ENCODE measurements at regions not wholly inside any gene's neighbourhood (a gene's known extent, or its start where the extent isn't known, plus 50 kb on each side); places are given as distances from the start of the nearest gene placed in this dataset.

DNA sequence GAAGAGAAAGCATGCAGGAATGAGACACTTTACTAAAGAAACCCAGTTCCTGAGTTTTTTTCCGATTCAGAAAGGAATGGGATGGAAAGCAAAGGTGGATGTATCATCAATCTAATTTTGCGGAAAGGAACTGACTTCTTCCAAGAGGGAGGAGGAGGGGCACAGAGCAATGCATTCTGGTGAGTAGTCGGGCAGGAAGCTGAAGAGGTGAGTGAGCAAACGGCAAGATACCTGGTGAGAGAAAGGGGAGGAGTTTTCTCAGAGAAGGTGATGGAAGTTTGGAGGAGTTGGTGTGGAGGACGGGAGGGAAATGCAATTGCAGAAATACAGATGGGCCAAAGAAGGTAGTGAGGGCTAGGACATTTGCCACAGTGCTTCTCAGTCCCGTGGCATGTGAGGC is 713.2 kb downstream of the KCNJ2 start:
- ChIA-PET POLR2A (ENCODE audit: unreplicated experiment) (no interaction called here), CTCF (no interaction called here)
- Histone ChIP-seq H3K79me2 (ENCODE audit: low read length) (no peaks in the 10 kb centered on the region), H3K9me3 (ENCODE audit: low read length) (no peaks in the 10 kb centered on the region), H3K9me2 (replicated peaks; ENCODE audit: low read length) (no peaks in the 10 kb centered on the region), H3F3A (ENCODE audit: low read length, unreplicated experiment) (no peaks in the 10 kb centered on the region), H3K4me3 (ENCODE audit: low read length) (no peak overlapping the region), H3K4me1 (ENCODE audit: insufficient read depth, low read length) (no peaks in the 10 kb centered on the region), H3K27me3 (ENCODE audit: low read length) (peaks cover 24% of the 10 kb centered on the region), H3K27ac (ENCODE audit: low read length) (no peak overlapping the region), H4K20me1 (ENCODE audit: low read length) (no peaks in the 10 kb centered on the region), H3K36me3 (ENCODE audit: low read depth, low read length) (no peaks in the 10 kb centered on the region), H3K9ac (ENCODE audit: low read length) (no peak overlapping the region), H3K4me2 (ENCODE audit: low read length) (no peak overlapping the region), H2AFZ (ENCODE audit: low read length) (peak overlapping the region; percentile 13; the same call in 1 of the 2 replicates)
- ATAC-seq (no peak), DNase-seq (no peak)
- TF ChIP-seq EZH2 (IDR thresholded peaks at IDR 0.05; ENCODE audit: low read length, unreplicated experiment) = no peak
- TF ChIP-seq EZH2phosphoT487 (IDR thresholded peaks at IDR 0.05; ENCODE audit: borderline replicate concordance, low read length) = no peak
- TF ChIP-seq, protein P1, sequence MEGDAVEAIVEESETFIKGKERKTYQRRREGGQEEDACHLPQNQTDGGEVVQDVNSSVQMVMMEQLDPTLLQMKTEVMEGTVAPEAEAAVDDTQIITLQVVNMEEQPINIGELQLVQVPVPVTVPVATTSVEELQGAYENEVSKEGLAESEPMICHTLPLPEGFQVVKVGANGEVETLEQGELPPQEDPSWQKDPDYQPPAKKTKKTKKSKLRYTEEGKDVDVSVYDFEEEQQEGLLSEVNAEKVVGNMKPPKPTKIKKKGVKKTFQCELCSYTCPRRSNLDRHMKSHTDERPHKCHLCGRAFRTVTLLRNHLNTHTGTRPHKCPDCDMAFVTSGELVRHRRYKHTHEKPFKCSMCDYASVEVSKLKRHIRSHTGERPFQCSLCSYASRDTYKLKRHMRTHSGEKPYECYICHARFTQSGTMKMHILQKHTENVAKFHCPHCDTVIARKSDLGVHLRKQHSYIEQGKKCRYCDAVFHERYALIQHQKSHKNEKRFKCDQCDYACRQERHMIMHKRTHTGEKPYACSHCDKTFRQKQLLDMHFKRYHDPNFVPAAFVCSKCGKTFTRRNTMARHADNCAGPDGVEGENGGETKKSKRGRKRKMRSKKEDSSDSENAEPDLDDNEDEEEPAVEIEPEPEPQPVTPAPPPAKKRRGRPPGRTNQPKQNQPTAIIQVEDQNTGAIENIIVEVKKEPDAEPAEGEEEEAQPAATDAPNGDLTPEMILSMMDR (conservative IDR thresholded peaks at IDR 0.05; ENCODE audit: low read depth, low read length) = no peak
- BruUV-seq (replicated peaks) = no TSS peak
- intact Hi-C loops (cut with micrococcal nuclease) = no loop called here

DNA sequence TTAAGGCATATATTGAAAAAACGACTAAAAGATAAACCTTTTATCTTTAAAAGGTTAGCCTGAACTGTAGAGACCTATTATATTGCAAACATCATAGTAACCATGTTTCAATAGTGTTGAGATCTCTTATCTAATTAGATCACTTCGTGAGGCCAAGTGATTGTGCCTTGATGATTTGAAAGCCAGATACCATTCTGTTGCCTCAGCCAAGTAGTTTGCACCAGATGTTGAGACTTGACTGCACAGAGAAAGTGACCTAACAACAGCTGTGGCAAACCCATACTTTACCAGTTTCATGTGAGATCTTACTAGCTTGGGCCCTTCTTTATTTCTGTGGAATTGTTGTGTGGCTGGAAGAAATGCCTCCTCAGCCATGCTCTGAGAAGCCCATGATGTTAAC is 717.3 kb downstream of the KCNJ2 start:
- ATAC-seq = no peak
- Histone ChIP-seq H2AFZ (ENCODE audit: low read length) (no peak overlapping the region), H3K9ac (ENCODE audit: low read length) (no peak overlapping the region), H3K4me2 (ENCODE audit: low read length) (no peak overlapping the region), H3K36me3 (ENCODE audit: low read depth, low read length) (no peaks in the 10 kb centered on the region), H3K4me3 (ENCODE audit: low read length) (no peak overlapping the region), H3K9me3 (ENCODE audit: low read length) (no peaks in the 10 kb centered on the region), H3K27ac (ENCODE audit: low read length) (no peak overlapping the region), H3K9me2 (replicated peaks; ENCODE audit: low read length) (no peaks in the 10 kb centered on the region), H3K4me1 (ENCODE audit: insufficient read depth, low read length) (no peaks in the 10 kb centered on the region), H3K79me2 (ENCODE audit: low read length) (no peaks in the 10 kb centered on the region), H3K27me3 (ENCODE audit: low read length) (peaks cover 24% of the 10 kb centered on the region; the same call in 1 of the 2 replicates), H4K20me1 (ENCODE audit: low read length) (no peaks in the 10 kb centered on the region), H3F3A (ENCODE audit: low read length, unreplicated experiment) (no peaks in the 10 kb centered on the region)
- intact Hi-C loops (cut with micrococcal nuclease) = no loop called here
- no TSS peak for BruUV-seq (replicated peaks)
- no peak for DNase-seq
- TF ChIP-seq EZH2phosphoT487 (IDR thresholded peaks at IDR 0.05; ENCODE audit: borderline replicate concordance, low read length) (no peak), EZH2 (IDR thresholded peaks at IDR 0.05; ENCODE audit: low read length, unreplicated experiment) (no peak)
- TF ChIP-seq, protein P1 (conservative IDR thresholded peaks at IDR 0.05; ENCODE audit: low read depth, low read length) = no peak
- POLR2A ChIA-PET (ENCODE audit: unreplicated experiment) = no interaction called here
- CTCF ChIA-PET = no interaction called here

DNA sequence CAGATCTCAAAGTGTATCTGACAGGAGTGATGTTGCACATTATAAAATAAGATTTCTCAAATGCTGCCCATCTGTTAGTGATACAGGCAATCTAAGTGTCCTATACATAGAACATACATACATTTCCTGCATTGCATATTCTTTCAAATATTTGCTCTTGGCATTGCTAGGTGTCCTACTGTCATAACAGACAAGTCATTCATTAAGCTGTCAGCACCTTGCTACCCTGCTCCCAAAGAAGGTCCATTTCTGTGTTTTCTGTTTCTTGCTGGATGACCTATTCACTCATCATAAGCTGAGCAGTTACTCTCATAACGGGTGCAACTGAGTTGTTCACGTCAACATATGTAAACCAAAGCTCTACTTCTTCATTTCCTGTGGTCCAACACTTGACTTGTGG is 719.0 kb downstream of the KCNJ2 start:
- TF ChIP-seq EZH2phosphoT487 (IDR thresholded peaks at IDR 0.05; ENCODE audit: borderline replicate concordance, low read length) = no peak
- TF ChIP-seq, protein P1 (conservative IDR thresholded peaks at IDR 0.05; ENCODE audit: low read depth, low read length) = no peak
- TF ChIP-seq EZH2 (IDR thresholded peaks at IDR 0.05; ENCODE audit: low read length, unreplicated experiment) = no peak
- no peak overlapping the region for H3K27ac ChIP-seq (ENCODE audit: low read length)
- BruUV-seq (replicated peaks) = no TSS peak
- H4K20me1 ChIP-seq (ENCODE audit: low read length) = no peaks in the 10 kb centered on the region
- intact Hi-C loops (cut with micrococcal nuclease) = no loop called here
- no peaks in the 10 kb centered on the region for H3K9me3 ChIP-seq (ENCODE audit: low read length)
- no peaks in the 10 kb centered on the region for H3F3A ChIP-seq (ENCODE audit: low read length, unreplicated experiment)
- peaks cover 28% of the 10 kb centered on the region for H3K27me3 ChIP-seq (ENCODE audit: low read length)
- H3K79me2 ChIP-seq (ENCODE audit: low read length) = no peaks in the 10 kb centered on the region
- DNase-seq = no peak
- POLR2A ChIA-PET (ENCODE audit: unreplicated experiment) = no interaction called here
- H3K9me2 ChIP-seq (replicated peaks; ENCODE audit: low read length) = no peaks in the 10 kb centered on the region
- H3K4me1 ChIP-seq (ENCODE audit: insufficient read depth, low read length) = no peaks in the 10 kb centered on the region
- no peak overlapping the region for H3K4me3 ChIP-seq (ENCODE audit: low read length)
- H2AFZ ChIP-seq (ENCODE audit: low read length) = no peak overlapping the region
- H3K4me2 ChIP-seq (ENCODE audit: low read length) = no peak overlapping the region
- no peaks in the 10 kb centered on the region for H3K36me3 ChIP-seq (ENCODE audit: low read depth, low read length)
- ATAC-seq = no peak
- H3K9ac ChIP-seq (ENCODE audit: low read length) = no peak overlapping the region
- CTCF ChIA-PET = no interaction called here
